ENCODE measurements at regions not wholly inside any gene's neighbourhood (a gene's known extent, or its start where the extent isn't known, plus 50 kb on each side); places are given as distances from the start of the nearest gene placed in this dataset.
A peak's percentile ranks its signal among the peaks of the same experiment; 100 is the strongest.

- TF ChIP-seq E2F5 (CRISPR knock-in tag; IDR thresholded peaks at IDR 0.05) (no peak), ZMAT4 (CRISPR knock-in tag; IDR thresholded peaks at IDR 0.05) (no peak), ATF6 (CRISPR knock-in tag; IDR thresholded peaks at IDR 0.05) (no peak), MLX (CRISPR knock-in tag; IDR thresholded peaks at IDR 0.05) (no peak), ARID4B (CRISPR knock-in tag; IDR thresholded peaks at IDR 0.05; ENCODE audit: borderline replicate concordance) (no peak), SMAD4 (CRISPR knock-in tag; IDR thresholded peaks at IDR 0.05) (no peak)
These were observed 67.7 kb upstream of the PGRMC2 start (continued) for GRCh38 chr4:128355305-128355704.

GRCh38 chr4:128354205-128354821 is 66.7 kb upstream of the PGRMC2 start:
- H3K4me1 Mint-ChIP-seq, result peaks cover 36% of the 10 kb centered on the region
- H3K27ac Mint-ChIP-seq, result 0 out of 2 replicates have a peak overlapping the region, but pooled peaks have one; percentile 23
- H3K36me3 Mint-ChIP-seq, result peaks cover 12% of the 10 kb centered on the region
- ATAC-seq (peak; percentile 31; the same call in 1 of the 2 replicates), DNase-seq (ENCODE audit: low spot score) (no peak)
- H3K9me3 Mint-ChIP-seq, result peaks cover 13% of the 10 kb centered on the region
- TF ChIP-seq CDX4 (CRISPR knock-in tag; IDR thresholded peaks at IDR 0.05; ENCODE audit: borderline replicate concordance), result no peak
- TF ChIP-seq ZNF138 (CRISPR knock-in tag; conservative IDR thresholded peaks at IDR 0.05), result no peak
- no peak for TF ChIP-seq TCF7 (CRISPR knock-in tag; IDR thresholded peaks at IDR 0.05; ENCODE audit: low read depth)
- no peak for TF ChIP-seq USF2 (CRISPR knock-in tag; IDR thresholded peaks at IDR 0.05)
- CTCF ChIA-PET, result interaction anchor here (0.9 kb wide), 1 partner anchor 26 kb away, joined by 3 read pairs; no protein-coding TSS in a partner anchor
- H3K4me3 Mint-ChIP-seq, result no peak overlapping the region
- POLR2A ChIA-PET, result no interaction called here
- H3K27me3 Mint-ChIP-seq (ENCODE audit: low read depth), result no peaks in the 10 kb centered on the region

GRCh38 chr4:128353791-128354190 is 66.2 kb upstream of the PGRMC2 start:
- peaks cover 40% of the 10 kb centered on the region for H3K4me1 Mint-ChIP-seq
- ChIA-PET CTCF (no interaction called here), POLR2A (no interaction called here)
- H3K36me3 Mint-ChIP-seq, result peaks cover 12% of the 10 kb centered on the region
- ATAC-seq (no peak), DNase-seq (ENCODE audit: low spot score) (no peak)
- TF ChIP-seq ZBTB21 (CRISPR knock-in tag; IDR thresholded peaks at IDR 0.05; ENCODE audit: borderline replicate concordance), result no peak
- TF ChIP-seq AR (CRISPR knock-in tag; IDR thresholded peaks at IDR 0.05), result no peak
- no peak for TF ChIP-seq ESRRA (CRISPR knock-in tag; IDR thresholded peaks at IDR 0.05; ENCODE audit: borderline replicate concordance)
- TF ChIP-seq JUN (CRISPR knock-in tag; IDR thresholded peaks at IDR 0.05), result no peak
- no peak for TF ChIP-seq TEAD4 (CRISPR knock-in tag; IDR thresholded peaks at IDR 0.05)
- TF ChIP-seq ELF4 (CRISPR knock-in tag; IDR thresholded peaks at IDR 0.05; ENCODE audit: low read depth), result no peak
- no peak for TF ChIP-seq NR3C1 (CRISPR knock-in tag; conservative IDR thresholded peaks at IDR 0.05; ENCODE audit: low read depth)
- peaks cover 13% of the 10 kb centered on the region for H3K9me3 Mint-ChIP-seq
- no peaks in the 10 kb centered on the region for H3K27me3 Mint-ChIP-seq (ENCODE audit: low read depth)
- no peak overlapping the region for H3K4me3 Mint-ChIP-seq
- H3K27ac Mint-ChIP-seq, result no peak overlapping the region
